ENCODE measurements at regions not wholly inside any gene's neighbourhood (a gene's known extent, or its start where the extent isn't known, plus 50 kb on each side); places are given as distances from the start of the nearest gene placed in this dataset.

GRCh38 chr16:76213860-76214259 is 63.3 kb upstream of the CNTNAP4 start:
- no peak overlapping the region for H3K27ac ChIP-seq
- no peaks in the 10 kb centered on the region for H3K4me1 ChIP-seq
- no peak for ATAC-seq
- FAIRE-seq = no peak
- no peak overlapping the region for H3K4me2 ChIP-seq
- H3K9me3 ChIP-seq = no peaks in the 10 kb centered on the region; the same call in 2 of the 3 replicates
- CTCF ChIA-PET = interaction anchor here (0.6 kb wide), 1 partner anchor 82 kb away, joined by 3 read pairs; no protein-coding TSS in a partner anchor
- no peak for DNase-seq (ENCODE audit: low read depth in 1 of 2, low spot score in 1 of 2)
- H3K4me3 ChIP-seq = no peak overlapping the region
- POLR2A ChIA-PET = no interaction called here
- TF ChIP-seq EP300 (IDR thresholded peaks at IDR 0.05) (no peak), CBX2 (IDR thresholded peaks at IDR 0.05; ENCODE audit: borderline replicate concordance, low read depth) (no peak), FOSL2 (IDR thresholded peaks at IDR 0.05) (no peak), FOSL2 (CRISPR knock-in tag; IDR thresholded peaks at IDR 0.05) (no peak), PBX3 (IDR thresholded peaks at IDR 0.05) (no peak), HMGXB4 (CRISPR knock-in tag; IDR thresholded peaks at IDR 0.05; ENCODE audit: borderline replicate concordance) (no peak), SMC3 (IDR thresholded peaks at IDR 0.05) (no peak), ESRRA (IDR thresholded peaks at IDR 0.05; ENCODE audit: borderline replicate concordance, low read length) (no peak), NFE2L2 (conservative IDR thresholded peaks at IDR 0.05; ENCODE audit: low read length) (no peak), KDM5A (IDR thresholded peaks at IDR 0.05) (no peak), POLR2AphosphoS2 (conservative IDR thresholded peaks at IDR 0.05; ENCODE audit: low read length) (no peak)

GRCh38 chr16:76214856-76215255 is 62.3 kb upstream of the CNTNAP4 start:
- TF ChIP-seq PHF8 (IDR thresholded peaks at IDR 0.05; ENCODE audit: borderline replicate concordance, low read depth) (no peak), BCL3 (IDR thresholded peaks at IDR 0.05) (no peak), ZNF302 (CRISPR knock-in tag; IDR thresholded peaks at IDR 0.05) (no peak), JUNB (IDR thresholded peaks at IDR 0.05) (no peak), ZSCAN20 (CRISPR knock-in tag; IDR thresholded peaks at IDR 0.05) (no peak), RCOR1 (IDR thresholded peaks at IDR 0.05; ENCODE audit: low read depth, low read length) (no peak), GATA3 (IDR thresholded peaks at IDR 0.05; ENCODE audit: borderline replicate concordance) (no peak), REST (IDR thresholded peaks at IDR 0.05) (no peak), FOSB (CRISPR knock-in tag; IDR thresholded peaks at IDR 0.05) (no peak), CHD4 (IDR thresholded peaks at IDR 0.05; ENCODE audit: borderline replicate concordance) (no peak)
- Histone ChIP-seq H3K4me1 (no peaks in the 10 kb centered on the region), H3K27ac (no peak overlapping the region), H3K4me3 (no peak overlapping the region), H3K9me3 (no peaks in the 10 kb centered on the region; the same call in 2 of the 3 replicates), H3K4me2 (no peak overlapping the region)
- ATAC-seq = no peak
- 12% methylated on average over 1 of the region's 1 CpG for WGBS (ENCODE audit: missing lambda C conversion rate)
- FAIRE-seq = no peak
- CTCF ChIA-PET = no interaction called here
- no peak for DNase-seq (ENCODE audit: low read depth in 1 of 2, low spot score in 1 of 2)
- POLR2A ChIA-PET = no interaction called here
